Vagina (tissue), 2 donors: ENCODE measurements at regions not wholly inside any gene's neighbourhood (a gene's known extent, or its start where the extent isn't known, plus 50 kb on each side); places are given as distances from the start of the nearest gene placed in this dataset.

Experiments used
- POLR2AphosphoS5 ChIP-seq, 2 donors: sonication (generic); formaldehyde crosslinking; IDR thresholded peaks; one replicate each; pipeline ENCODE4 v1.9.0; 2017; ENCODE audit warnings: antibody characterized with exemption in 2 of 2, mild to moderate bottlenecking in 2 of 2, low read depth in 1 of 2; ENCODE audit not compliant: insufficient read depth in 1 of 2
- TF ChIP-seq, protein P1 (sequence below), 3 experiments: fragments of 450-650 bp in 2 of 3; fragments of 200-600 bp in 1 of 3; sonication (generic) in 1 of 3; IDR thresholded peaks; one replicate each; pipeline ENCODE4 v1.5.1; 2017 to 2019; ENCODE audit warnings: antibody characterized with exemption in 3 of 3, mild to moderate bottlenecking in 2 of 3, moderate library complexity in 2 of 3

DNA sequence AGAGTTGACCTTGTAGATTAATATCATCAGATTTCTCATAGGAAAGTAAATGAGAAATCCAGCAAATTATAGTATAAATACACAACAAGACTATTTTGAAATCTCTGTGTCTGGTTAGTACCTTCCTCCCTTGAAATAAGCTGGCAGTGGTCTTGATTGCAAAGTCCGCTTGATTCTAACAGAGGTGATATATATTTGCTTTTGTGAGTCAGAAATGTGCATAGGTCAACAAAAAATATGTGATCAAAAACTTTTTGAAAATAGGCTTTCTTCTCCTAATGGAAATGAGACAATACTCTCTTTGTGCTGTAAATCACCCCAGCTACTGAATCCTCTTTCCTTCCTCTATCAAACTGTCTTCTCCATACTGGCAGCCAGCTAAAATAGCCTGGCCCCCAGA, 749.2 kb upstream of the CDH10 start:
- TF ChIP-seq, protein P1, sequence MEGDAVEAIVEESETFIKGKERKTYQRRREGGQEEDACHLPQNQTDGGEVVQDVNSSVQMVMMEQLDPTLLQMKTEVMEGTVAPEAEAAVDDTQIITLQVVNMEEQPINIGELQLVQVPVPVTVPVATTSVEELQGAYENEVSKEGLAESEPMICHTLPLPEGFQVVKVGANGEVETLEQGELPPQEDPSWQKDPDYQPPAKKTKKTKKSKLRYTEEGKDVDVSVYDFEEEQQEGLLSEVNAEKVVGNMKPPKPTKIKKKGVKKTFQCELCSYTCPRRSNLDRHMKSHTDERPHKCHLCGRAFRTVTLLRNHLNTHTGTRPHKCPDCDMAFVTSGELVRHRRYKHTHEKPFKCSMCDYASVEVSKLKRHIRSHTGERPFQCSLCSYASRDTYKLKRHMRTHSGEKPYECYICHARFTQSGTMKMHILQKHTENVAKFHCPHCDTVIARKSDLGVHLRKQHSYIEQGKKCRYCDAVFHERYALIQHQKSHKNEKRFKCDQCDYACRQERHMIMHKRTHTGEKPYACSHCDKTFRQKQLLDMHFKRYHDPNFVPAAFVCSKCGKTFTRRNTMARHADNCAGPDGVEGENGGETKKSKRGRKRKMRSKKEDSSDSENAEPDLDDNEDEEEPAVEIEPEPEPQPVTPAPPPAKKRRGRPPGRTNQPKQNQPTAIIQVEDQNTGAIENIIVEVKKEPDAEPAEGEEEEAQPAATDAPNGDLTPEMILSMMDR (IDR thresholded peaks at IDR 0.05): no peak
- TF ChIP-seq POLR2AphosphoS5 (IDR thresholded peaks at IDR 0.05; ENCODE audit: insufficient read depth in 1 of 2, low read depth in 1 of 2): no peak
